ENCODE measurements at regions not wholly inside any gene's neighbourhood (a gene's known extent, or its start where the extent isn't known, plus 50 kb on each side); places are given as distances from the start of the nearest gene placed in this dataset.
A peak's percentile ranks its signal among the peaks of the same experiment; 100 is the strongest.

GRCh38 chr12:67426067-67426466 lies 156.9 kb downstream of the CAND1 start:
- no peak for TF ChIP-seq CTCF (IDR thresholded peaks at IDR 0.05)
- intact Hi-C loops (cut with DNase I), result no loop called here
- H3K27me3 ChIP-seq, result no peaks in the 10 kb centered on the region
- DNase-seq (ENCODE audit: low spot score in 2 of 2), result no peak
- no peaks in the 10 kb centered on the region for H3K36me3 ChIP-seq
- H3K4me1 ChIP-seq, result peaks cover 4 to 11% of the 10 kb centered on the region in 2 donors
- no peak overlapping the region for H3K4me3 ChIP-seq
- H3K9me3 ChIP-seq, result no peaks in the 10 kb centered on the region
- H3K27ac ChIP-seq, result no peak overlapping the region

GRCh38 chr12:67427336-67427735 lies 158.2 kb downstream of the CAND1 start:
- H3K27me3 ChIP-seq, result no peaks in the 10 kb centered on the region
- intact Hi-C loops (cut with DNase I), result no loop called here
- no peak overlapping the region for H3K4me3 ChIP-seq
- no peaks in the 10 kb centered on the region for H3K9me3 ChIP-seq
- DNase-seq (ENCODE audit: low spot score in 2 of 2), result no peak
- TF ChIP-seq CTCF (IDR thresholded peaks at IDR 0.05), result no peak
- H3K27ac ChIP-seq, result no peak overlapping the region
- no peaks in the 10 kb centered on the region for H3K36me3 ChIP-seq
- H3K4me1 ChIP-seq, result peaks cover 4 to 11% of the 10 kb centered on the region in 2 donors

GRCh38 chr12:67428431-67428830 lies 159.3 kb downstream of the CAND1 start:
- Histone ChIP-seq H3K36me3 (no peaks in the 10 kb centered on the region), H3K4me3 (no peak overlapping the region), H3K9me3 (no peaks in the 10 kb centered on the region), H3K27ac (no peak overlapping the region), H3K27me3 (no peaks in the 10 kb centered on the region), H3K4me1 (peaks cover 4 to 11% of the 10 kb centered on the region in 2 donors)
- DNase-seq (ENCODE audit: low spot score in 2 of 2), result no peak
- intact Hi-C loops (cut with DNase I), result no loop called here
- no peak for TF ChIP-seq CTCF (IDR thresholded peaks at IDR 0.05)

- Histone ChIP-seq H3K36me3 (no peaks in the 10 kb centered on the region), H3K4me1 (peaks cover 7 to 18% of the 10 kb centered on the region in 2 donors), H3K27me3 (no peaks in the 10 kb centered on the region), H3K9me3 (no peaks in the 10 kb centered on the region), H3K4me3 (no peak overlapping the region), H3K27ac (peak overlapping the region; percentile 55 to 58)
- intact Hi-C loops (cut with DNase I), result loop anchor here (5.0 kb wide), 2 partner anchors 164 to 216 kb away; partner anchors contain the start of genes CAND1 and DYRK2
- peak in 1 of 2 donors; percentile 79 for DNase-seq (ENCODE audit: low spot score in 2 of 2)
- peak in 2 of 3 experiments; percentile 25 to 54 for TF ChIP-seq CTCF (IDR thresholded peaks at IDR 0.05)
Measured at GRCh38 chr12:67430708-67431335, 161.7 kb downstream of the CAND1 start.

GRCh38 chr12:67431411-67432020 lies 162.4 kb downstream of the CAND1 start:
- H3K36me3 ChIP-seq, result no peaks in the 10 kb centered on the region
- intact Hi-C loops (cut with DNase I), result loop anchor here (5.0 kb wide), 2 partner anchors 164 to 216 kb away; partner anchors contain the start of genes CAND1 and DYRK2
- no peak overlapping the region for H3K4me3 ChIP-seq
- TF ChIP-seq CTCF (IDR thresholded peaks at IDR 0.05), result no peak
- DNase-seq (ENCODE audit: low spot score in 2 of 2), result no peak
- H3K27me3 ChIP-seq, result no peaks in the 10 kb centered on the region
- H3K4me1 ChIP-seq, result peaks cover 7 to 18% of the 10 kb centered on the region in 2 donors
- peak overlapping the region; percentile 55 to 58 for H3K27ac ChIP-seq
- no peaks in the 10 kb centered on the region for H3K9me3 ChIP-seq
